NCI-H187 (cell line): ENCODE measurements at regions not wholly inside any gene's neighbourhood (a gene's known extent, or its start where the extent isn't known, plus 50 kb on each side); places are given as distances from the start of the nearest gene placed in this dataset.

Experiments used
- DNase-seq, 2 experiments: peaks; one replicate each; lab custom pipeline; 2025; lab: John Stamatoyannopoulos, UW

DNA sequence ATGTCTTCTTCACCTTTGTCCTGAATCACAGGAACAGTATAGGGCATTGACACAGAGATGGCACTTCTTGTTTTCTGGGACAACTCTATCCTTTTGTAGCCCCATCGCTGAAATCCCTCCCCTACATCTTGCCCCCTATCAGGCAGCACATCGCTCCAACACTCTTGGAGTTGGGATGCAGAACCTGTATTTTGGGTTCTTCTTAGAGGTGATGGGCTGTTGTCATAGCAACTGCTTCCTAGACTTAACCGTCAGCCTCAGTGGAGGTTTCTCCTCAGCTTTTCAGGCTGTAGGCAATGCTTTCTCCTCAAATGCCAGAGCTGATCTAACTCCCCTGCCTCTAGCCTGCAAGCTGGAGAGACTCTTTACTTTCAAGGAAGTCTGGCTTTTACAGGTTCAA is 99.9 kb upstream of the SPRED2 start:
- DNase-seq: no peak

DNA sequence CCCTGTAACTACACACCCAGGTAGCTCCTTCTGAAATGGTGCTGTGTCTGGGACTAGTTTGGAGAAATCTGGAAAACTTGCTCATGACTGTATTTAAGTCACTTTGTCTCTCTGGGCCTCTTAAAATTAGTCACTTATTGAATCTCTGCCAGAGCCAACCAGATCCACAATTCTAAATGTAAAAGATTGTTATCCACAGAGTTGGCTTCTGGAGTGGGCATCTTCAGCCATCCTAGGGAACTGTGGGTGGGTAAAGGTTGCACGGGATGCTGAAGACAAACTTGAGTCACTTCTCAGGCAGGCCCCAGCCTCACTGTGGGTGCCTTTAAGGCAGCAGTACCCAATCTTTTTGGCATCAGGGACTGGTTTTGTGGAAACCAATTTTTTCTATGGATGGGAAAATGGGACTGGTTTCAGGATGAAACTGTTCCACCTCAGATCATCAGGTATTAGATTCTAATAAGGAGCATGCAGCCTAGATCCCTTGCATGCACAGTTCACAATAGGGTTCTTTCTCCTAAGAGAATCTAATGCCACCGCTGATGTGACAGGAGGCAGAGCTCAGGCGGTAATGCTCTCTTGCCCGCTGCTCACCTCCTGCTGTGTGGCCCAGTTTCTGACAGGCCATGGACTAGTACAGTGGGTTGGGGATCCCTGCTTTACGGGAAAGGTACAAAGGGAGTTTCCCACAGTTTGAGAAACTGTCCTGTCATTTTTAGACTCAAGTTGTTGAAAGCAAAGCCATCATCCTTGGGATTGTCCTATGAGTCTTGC is 98.3 kb upstream of the SPRED2 start:
- DNase-seq: no peak

DNA sequence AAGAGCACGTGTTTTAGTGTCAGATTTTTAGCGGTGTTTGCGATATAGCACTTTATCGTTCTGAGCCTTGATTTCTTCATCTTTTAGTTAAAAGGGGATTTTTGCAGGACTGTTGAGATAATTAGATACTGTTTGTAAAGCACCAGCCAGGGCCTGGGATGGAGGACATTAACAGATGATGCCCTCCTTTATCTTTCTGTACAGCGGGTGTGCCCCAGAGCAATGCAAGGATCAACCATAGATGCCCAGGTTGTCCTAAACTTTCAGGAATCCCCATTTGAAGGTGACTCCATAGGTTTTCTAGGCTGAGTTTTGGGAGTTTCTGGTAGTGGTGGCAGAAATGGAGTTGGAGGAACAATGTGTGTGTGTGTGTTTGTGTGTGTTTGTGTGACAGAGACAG is 97.0 kb upstream of the SPRED2 start:
- DNase-seq: no peak

DNA sequence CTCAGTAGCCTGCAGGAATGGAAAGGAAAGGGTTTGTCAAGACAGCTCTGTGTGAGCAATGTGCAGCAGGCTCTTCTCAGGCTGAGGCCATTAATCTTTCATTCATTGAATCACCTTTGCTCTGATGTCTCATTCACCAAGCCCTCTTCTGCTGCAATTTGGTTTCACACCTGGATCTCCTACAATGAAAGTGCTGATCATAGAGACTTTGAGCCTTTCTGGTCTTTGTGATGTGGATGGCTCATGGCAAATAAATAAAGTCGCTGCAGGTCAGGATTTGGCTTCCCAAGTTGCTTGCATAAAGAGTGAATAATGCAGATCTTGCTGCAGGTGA is 95.8 kb upstream of the SPRED2 start:
- no peak for DNase-seq

DNA sequence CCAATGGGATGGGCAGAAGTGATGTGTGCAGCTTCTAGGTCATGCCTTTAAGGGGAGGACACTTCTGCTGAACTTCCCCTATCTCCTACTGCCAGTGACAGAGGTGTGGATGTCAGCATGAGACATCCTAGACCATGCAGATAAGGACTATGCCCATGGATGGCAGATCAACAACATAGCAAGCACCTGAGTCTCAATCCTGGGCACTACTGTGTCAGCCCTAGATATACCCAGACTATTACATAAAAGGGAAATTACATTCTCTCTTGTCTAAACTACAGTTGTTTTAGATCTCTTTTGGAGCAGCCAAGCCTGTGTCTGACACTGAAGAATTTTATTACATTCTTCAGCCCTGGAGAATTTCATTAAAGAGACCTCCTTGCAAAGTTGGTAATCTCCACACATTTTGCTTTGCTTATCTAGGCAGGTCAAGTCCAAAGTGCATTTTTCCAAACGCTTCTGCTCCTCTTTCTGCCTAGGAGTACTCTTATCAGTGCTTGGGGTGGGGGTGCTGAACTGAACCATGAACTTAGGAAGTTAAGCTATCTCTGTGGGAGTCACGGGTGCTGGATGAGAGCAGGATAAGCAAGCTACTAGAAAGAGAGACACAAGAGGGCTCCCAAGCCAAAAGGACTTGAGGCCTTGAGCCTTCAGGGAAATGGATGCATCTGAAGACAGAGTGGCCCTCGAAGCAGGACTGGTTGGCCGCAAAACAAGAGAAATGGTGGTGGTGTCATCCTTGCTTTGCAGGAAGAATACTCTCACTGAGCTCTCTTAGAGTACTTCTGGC is 95.2 kb upstream of the SPRED2 start:
- no peak for DNase-seq

DNA sequence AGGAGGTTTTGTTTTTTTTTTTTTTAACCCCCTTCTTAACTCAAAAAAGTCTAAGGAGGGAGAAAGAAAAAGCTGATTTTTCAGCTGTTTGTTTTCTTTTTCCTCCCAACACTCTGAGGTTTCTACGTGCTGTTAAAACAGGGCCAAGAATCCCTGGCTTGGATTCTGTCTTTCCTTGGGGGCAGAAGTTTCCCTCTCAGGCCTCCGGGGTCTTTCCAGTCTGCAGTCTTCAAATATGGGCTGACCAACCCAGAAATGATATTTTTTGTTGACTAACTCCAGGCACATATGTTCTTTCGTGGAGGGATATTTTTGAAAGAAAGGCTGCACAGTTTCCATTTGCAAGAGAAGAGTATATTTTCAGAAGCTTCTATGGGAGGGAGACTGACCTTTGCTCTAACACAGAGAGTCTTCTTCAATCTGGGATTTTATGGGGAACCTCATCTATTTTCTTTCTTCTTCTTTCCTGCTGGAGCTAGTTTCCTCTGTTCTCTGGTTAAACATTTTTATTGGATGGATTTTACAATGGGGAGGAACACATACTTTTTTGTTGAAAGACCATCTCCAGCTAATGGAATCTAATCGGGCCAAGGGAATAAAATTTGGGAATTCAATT is 93.3 kb upstream of the SPRED2 start:
- DNase-seq: no peak

DNA sequence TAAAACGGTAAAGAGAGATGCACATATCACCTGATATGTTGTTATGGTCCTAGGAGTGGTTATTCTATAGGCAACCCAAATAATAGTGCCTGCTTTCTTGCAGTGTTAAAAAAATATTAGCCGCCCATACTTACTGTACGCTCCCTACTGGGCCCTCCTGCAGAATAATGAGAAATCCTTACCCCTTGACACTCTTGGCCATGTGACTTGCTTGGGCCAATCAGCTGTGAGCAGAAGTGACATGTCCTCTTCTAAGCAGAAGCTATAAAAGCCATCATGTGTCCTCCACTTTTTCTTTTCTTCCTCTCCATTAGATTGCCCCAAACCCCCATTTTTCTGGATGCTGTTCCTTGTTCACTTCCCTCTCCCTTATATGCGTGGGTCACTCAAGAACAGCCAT is 90.5 kb upstream of the SPRED2 start:
- DNase-seq: no peak

DNA sequence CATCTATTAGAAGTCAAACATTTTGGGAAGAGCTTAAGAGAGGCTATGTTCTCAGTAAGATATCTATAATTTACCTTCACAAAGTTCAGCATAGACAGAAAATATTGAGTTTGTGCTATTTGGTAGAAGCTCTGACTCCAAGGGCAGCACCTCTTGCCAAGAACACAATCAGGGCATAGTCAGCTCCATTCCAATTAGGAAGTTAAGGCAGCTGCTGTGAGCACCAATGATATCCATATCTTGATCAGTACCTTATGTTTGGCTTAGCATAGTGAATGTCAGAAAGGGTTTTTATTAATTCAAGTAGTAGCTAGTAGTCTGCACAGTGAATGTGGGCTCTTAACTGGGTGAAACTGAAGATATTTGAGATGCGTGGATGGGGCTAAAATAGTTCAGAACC is 86.4 kb upstream of the SPRED2 start:
- no peak for DNase-seq

DNA sequence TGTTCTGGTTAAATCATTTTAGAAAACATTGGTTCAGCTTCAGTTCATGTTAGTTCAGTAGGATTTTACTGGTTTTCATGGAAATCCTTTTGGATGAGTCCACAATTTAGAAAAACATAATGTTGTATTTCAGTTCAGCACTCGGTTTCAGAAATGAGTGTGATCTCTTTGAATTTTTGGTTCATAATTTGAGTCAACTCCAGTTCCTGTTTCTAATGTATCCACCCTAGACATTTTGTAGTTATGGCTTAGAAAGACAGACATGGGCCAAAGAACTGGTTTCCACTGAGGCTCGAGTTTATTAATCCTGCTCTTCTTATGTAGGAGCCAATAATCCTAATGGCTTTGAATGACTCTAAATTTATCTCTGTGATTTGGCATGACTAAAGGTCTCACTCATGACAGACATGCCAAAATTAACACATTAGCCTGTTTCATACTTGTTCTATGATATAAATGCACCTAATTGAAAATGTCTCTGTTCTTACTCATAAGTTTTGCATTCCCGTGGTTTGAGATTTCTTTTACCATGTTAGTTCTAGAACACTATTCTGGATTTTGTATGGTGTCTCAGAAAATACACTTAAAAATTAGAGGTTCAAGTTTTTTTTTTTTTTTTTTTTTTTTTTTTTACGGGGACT is 82.3 kb upstream of the SPRED2 start:
- no peak for DNase-seq

DNA sequence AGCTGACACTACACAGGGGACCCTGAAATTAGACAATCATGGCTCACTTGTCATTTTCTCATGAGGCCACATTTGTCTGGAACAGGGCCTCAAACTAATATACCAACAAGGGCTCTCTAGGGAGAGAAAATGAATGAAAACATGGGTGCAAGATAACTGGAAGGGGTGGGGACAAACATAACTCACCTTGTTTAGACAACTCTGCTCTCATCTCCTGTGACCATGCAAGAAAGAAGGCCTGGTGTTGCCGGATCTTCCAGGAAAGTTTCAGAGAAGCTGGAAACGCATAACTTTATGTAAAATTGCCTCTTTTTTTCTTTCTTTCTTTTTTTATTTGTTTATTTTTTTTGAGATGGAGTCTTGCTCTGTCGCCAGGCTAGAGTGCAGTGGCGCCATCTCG is 80.4 kb upstream of the SPRED2 start:
- DNase-seq: no peak

DNA sequence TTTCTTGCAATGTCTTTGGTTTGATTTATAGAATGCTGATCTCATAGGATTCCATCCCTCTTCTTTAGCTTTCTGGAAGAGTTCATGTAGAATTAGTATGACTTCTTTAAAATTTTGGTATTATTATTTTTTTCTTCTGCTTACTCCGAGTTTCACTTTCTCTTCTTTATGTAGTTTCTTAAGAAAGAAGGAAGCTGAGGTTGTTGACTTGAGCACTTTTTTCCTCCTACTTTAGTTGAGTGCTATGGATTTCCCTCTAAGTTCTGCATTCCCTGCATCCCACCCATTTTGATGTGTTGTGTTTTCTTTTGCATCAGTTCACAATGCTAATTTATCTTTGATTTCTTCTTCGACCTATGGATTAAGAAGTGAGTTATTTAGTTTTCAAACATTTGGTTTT is 78.9 kb upstream of the SPRED2 start:
- no peak for DNase-seq

DNA sequence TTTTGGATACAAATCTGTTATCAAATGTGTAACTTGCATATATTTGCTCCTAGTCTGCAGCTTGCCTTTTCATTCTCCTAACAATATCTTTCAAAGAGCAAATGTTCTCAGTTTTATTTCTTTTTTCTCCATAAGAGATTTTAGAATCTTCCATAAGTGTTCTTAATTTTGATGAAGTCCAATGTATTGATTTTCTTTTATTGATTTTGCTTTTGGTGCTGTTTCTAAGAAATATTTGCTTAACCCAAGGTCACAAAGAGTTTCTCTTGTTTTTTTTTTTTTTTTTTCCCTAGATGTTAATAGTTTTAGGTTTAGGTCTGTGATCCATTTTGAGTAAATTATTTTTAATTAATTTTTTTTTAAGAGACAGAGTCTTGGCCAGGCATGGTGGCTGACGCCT is 75.8 kb upstream of the SPRED2 start:
- DNase-seq: no peak

DNA sequence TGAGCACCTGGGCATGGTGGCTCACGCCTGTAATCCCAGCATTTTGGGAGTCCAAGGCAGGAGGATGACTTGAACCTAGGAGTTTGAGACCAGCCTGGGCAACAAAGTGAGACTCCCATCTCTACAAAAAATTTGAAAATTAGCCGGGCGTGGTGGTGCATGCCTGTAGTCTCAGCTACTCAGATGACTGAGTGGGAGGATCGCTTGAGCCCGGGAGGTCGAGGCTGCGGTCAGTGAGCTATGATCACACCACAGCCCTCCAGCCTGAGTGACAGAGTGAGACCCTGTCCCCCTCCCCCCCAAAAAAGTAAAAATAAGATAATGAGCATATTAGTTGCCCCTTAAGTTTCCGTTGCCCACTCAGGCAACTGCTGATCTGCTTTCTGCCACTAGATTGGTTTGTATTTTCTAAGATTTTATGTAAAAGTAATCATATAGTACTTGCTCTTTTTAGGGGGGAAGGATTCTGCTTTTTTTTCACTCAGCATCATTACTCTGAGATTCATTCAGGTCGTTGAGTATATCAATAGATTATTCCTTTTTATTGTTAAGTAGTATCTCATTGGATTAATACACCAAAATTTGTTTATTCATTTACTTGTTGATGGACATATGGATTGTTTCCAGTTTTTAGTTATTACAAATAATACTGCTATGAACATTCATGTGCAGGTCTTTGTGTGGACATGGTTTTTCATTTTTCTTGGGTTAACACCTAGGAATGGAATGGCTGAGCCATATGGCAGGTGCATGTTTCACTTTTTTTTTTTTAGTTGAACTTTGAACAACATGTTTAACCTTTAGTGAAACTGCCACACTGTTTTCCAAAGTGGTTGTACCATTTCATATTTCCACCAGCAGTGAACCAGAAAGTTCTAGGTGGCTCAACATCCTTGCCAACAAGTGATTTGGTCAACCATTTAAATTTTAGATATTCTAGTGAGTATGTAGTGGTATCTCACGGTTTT is 75.0 kb upstream of the SPRED2 start:
- DNase-seq: no peak

DNA sequence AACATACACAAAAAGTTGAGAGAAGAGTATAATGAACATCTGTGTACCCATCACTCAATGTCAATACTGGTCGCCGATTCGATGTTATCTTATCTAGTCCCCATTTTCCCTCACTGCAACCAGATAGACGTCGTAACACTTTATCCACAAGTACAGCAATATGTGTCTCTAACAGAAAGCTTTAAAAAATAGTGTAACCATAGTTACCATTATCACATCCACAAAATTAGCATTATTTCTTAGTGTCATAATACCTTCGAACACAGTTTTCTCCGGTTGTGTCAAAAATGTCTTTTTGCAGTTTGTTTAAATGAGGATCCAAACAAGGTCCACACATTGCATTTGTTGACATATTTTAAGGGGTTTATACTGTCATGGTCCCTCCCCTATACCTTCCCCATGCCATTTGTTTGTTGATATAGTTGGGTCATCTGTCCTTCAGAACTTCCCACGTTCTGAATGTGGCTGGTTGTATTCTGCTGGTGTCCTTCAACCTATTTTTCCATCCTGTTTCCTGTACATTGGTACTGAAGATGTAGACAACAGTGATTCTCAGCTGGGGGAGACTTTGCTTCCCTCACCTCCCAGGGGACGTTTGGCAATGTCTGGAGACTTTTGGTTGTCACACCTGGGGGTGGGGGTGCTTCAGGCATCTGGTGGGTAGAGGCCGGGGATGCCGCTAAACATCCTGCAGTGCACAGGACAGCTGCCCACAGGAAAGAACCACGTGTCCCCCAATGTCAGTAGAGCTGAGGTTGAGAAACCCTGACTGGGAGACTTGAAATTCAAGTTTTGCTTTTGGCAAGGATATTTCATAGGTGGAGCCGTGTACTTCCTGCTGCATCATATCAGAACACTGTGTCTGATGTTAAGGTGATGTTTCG is 72.7 kb upstream of the SPRED2 start:
- DNase-seq: no peak

DNA sequence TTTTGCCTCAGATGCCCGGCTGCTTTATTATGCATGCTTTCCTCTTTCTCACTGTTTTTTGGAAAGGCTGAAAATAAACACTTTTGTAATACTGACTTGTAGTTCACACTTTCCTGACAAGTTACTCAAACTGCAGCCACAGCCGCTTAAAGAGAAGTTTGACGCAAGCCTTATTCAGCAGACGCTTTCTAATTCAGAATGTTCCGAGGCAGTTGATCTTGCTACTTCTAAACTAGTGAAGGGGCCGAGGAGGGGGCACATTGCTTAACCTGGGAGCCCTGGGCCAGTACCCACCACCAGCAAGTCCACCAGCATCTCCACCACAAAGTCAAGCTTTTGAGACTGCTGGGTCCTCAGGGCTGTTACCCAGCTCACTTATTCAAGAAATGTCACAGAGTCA is 71.8 kb upstream of the SPRED2 start:
- no peak for DNase-seq

DNA sequence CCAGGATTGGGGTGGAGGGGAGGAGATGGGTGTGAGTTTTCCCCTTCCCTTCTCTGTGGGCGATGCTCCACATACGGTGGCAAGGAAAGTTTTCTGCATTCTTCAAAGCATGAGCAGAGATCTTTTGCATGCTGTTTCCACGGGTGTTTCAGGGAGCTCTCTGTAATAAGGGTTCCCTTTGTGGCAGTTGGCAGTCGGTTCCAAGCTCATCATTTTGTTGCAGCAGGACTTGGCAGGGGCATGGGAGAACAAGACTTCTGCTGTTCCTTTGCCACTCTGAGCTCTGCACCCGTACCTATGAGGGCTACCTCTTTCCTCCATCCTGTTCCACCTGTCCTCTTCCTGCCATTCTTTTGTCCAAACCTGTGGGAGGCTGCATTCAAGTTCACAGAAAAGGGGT is 71.3 kb upstream of the SPRED2 start:
- no peak for DNase-seq

DNA sequence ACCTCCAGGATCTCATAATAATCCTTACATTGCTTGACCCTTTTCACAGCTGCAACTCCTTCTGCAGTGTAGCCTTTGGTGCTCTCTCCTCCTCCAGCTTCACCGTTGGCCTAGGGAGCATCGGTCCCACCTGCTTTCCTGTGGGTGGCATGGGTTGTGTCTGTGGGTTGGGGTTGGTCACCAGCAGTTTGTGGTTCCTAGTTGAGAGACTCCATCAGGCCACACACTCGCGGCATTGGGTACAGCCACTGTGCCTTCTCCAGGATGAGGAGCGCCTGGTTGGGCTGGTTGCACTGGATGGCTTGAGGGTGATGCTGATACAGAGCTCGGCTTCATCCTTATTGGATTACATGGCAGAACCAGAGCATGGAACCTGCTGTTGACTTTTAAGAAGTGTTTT is 69.4 kb upstream of the SPRED2 start:
- no peak for DNase-seq

DNA sequence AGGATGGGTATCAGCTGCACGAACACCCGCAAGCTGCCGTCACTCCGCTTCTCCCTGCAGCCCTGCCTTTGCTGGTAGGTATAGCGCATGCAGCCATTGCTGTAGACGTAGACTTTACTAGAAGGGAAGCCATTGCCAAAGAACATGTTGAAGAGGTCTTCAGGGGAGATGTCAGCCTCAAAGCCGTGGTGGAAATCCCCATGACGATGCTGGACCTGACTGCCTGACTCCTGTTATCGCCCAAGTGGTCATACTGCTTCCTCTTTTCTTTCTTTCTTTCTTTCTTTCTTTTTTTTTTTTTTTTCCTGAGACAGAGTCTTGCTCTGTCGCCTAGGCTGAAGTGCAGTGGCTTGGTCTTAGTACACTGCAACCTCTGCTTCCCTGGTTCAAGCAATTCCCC is 68.7 kb upstream of the SPRED2 start:
- no peak for DNase-seq

DNA sequence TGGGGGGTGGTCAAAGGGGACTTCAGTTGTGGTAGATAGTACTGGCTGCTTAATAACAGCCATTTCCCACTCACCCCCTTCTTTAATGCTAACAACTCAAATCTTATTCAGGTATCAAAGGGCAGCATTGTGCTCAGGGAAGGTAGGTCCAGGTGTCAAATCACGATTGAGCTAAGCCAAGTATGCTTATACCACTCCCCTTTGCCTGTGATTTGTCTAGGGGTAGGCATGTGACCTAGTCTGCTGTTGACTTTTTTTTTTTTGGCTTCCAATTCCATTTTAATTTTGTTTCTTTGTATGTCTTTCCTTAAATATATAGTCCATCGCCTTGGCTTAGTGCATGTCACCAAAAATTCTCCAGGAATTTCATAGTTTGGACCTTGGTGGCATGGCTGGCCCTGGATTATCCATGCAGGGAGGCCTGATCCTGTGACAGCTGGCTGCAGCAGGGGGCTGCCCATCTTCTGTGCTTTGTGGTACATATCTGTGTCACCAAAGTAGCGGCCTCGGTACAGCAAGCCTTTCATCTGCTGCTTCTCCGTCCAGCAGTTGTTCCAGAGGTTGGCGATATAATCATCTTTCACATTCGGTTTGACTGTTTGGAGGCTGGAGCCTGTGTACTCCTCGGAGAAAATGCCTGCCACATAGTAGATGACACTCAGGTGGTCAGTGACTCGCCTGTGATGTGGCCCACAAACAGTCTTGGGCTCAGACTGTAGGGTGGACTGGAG is 68.1 kb upstream of the SPRED2 start:
- no peak for DNase-seq

DNA sequence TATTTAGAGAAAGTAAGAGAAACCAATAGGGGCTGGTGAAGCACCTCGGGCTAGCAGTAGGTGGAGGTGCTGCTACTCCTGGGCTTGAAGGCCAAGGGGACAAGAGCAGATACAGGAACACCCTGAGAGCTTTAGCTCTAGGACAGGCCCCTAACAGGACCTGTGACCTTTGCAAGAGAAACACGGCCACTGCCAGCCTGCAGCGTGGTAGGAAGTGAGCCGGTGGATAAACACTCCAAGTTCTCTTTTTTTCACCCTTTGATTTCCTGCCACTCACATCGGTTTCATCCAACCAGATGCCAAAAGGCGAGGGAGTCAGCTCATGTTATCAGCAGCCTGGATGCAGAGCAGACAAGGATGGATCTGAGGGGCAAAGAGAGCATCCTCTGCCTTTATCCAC is 66.8 kb upstream of the SPRED2 start:
- DNase-seq: no peak
